ENCODE measurements at regions not wholly inside any gene's neighbourhood (a gene's known extent, or its start where the extent isn't known, plus 50 kb on each side); places are given as distances from the start of the nearest gene placed in this dataset.

DNA sequence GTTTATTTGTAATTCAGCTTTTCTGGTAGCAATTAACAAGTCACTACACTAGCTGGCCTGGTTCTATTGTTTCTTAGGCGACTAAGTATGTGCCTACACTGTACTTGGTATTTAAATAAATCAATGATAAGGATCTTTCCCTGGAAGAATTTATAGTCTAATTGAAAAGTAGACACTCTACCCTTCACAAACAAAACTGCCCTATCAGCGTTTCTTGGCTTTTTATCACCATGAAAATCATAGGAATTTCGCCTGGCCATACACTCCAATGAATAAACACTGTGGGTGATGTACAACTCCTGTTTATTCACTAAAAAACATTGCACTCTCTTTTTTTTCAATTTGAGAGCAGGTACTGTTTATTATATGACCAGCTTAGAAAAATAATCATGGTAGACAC, 702.9 kb upstream of the ADGRL2 start (continued):
- no peak for TF ChIP-seq TGIF2 (CRISPR knock-in tag; IDR thresholded peaks at IDR 0.05)

DNA sequence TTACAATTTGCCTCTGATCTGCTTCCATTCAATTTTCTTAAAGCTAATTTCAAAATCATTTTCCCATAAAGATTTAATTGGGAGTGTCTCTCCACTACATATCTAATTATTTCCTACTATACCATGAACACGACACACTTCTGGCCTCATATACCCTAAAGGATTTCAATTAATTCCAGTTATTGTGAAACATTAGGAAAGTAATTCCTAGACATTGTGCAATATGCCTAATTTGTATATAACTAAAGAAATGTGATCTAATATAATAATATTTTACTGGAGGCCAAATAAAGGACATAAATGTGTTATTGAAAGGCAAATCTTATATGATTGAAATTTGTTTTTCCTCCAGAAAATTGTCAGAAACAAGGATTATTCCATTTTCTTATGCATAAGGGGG, 727.2 kb upstream of the ADGRL2 start:
- 0% methylated on average over 1 of the region's 1 CpG for WGBS (ENCODE audit: low lambda C conversion rate)
- BruUV-seq (replicated peaks), result no TSS peak
- H3K4me1 ChIP-seq (ENCODE audit: insufficient read depth, low read length), result no peaks in the 10 kb centered on the region
- H3K36me3 ChIP-seq (replicated peaks in 1 of 2; ENCODE audit: control insufficient read depth in 1 of 2, insufficient read depth in 2 of 2, low read length in 2 of 2), result no peaks in the 10 kb centered on the region
- H3K27ac ChIP-seq (ENCODE audit: extremely low read length, insufficient read depth, low read length), result no peak overlapping the region
- peaks cover 29% of the 10 kb centered on the region for H3K9me3 ChIP-seq (ENCODE audit: low read length)
- in situ Hi-C loops (cut with HindIII; ENCODE audit: extremely low pct_ligation_motif_present, low pct_unique_long_range_greater_than_20kb), result no loop called here
- no peak overlapping the region for H2AFZ ChIP-seq (ENCODE audit: low read length)
- POLR2A ChIA-PET, result no interaction called here
- ATAC-seq (no peak), DNase-seq (ENCODE audit: low spot score) (no peak), FAIRE-seq (no peak)
- H3K4me2 ChIP-seq (ENCODE audit: low read depth, low read length), result no peak overlapping the region
- H4K20me1 ChIP-seq (ENCODE audit: insufficient read depth, low read length), result no peaks in the 10 kb centered on the region
- no peak overlapping the region for H3K9ac ChIP-seq (ENCODE audit: insufficient read depth, low read depth, low read length)
- peak; percentile 59; the same call in 1 of the 2 replicates for TF ChIP-seq CEBPB (IDR thresholded peaks at IDR 0.05; ENCODE audit: borderline replicate concordance, low read depth, low read length)
- no peak for TF ChIP-seq ZNF703 (CRISPR knock-in tag; IDR thresholded peaks at IDR 0.05; ENCODE audit: borderline replicate concordance)
- no peak overlapping the region for H3K4me3 ChIP-seq (replicated peaks in 1 of 3; ENCODE audit: insufficient read depth in 1 of 3, low read depth in 2 of 3, low read length in 3 of 3)
- no peaks in the 10 kb centered on the region for H3K27me3 ChIP-seq (ENCODE audit: control insufficient read depth in 1 of 2, insufficient read depth in 2 of 2, low read length in 2 of 2)
- CTCF ChIA-PET (ENCODE audit: low intra/inter-chr PET ratio, low total read pairs), result no interaction called here
- no peaks in the 10 kb centered on the region for H3K79me2 ChIP-seq (ENCODE audit: insufficient read depth, low read length)
- intact Hi-C loops (cut with micrococcal nuclease; ENCODE audit: unreplicated experiment), result no loop called here

DNA sequence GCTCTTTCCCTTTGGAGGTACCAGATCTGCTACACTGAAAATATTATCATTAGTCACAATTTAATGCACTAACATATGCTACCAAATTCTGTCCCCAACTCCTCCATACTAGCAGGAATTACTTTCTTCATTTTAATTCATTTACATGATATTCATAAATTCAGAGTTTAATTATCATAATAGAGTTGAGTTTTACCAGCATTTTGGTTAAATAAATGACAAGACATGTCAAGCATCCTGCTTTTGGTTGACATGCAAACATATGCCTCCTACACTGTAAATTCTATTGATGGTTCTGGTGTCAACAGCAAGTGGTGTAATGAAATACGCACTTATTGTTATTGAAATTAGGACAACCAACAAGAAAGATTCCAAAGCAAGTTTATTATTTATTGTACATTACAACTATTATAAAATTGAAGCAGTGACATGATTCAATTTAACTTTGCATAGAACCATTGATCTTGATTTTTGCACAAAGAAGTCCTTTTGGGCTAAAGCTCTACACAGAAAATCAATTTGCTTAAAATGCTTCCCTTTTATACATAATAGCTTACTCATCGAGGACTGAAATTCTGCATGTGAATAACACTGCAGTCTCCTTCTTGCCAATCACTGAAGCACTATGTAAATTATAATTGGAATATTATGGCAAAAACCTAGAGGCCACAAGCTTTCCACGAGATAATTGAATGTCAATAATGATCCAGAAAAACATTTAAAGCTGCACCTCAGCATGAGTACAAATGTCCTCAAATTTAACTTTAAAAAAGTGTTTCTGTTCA, 728.6 kb upstream of the ADGRL2 start:
- no peaks in the 10 kb centered on the region for H3K79me2 ChIP-seq (ENCODE audit: insufficient read depth, low read length)
- H3K27me3 ChIP-seq (ENCODE audit: control insufficient read depth in 1 of 2, insufficient read depth in 2 of 2, low read length in 2 of 2), result no peaks in the 10 kb centered on the region
- H3K4me3 ChIP-seq (replicated peaks in 1 of 3; ENCODE audit: insufficient read depth in 1 of 3, low read depth in 2 of 3, low read length in 3 of 3), result no peak overlapping the region
- 3% methylated on average over 3 of the region's 3 CpGs for WGBS (ENCODE audit: low lambda C conversion rate)
- H3K4me2 ChIP-seq (ENCODE audit: low read depth, low read length), result no peak overlapping the region
- H3K4me1 ChIP-seq (ENCODE audit: insufficient read depth, low read length), result no peaks in the 10 kb centered on the region
- TF ChIP-seq YY1 (IDR thresholded peaks at IDR 0.05; ENCODE audit: insufficient read depth, insufficient replicate concordance, low read depth, low read length), result no peak
- no peak for TF ChIP-seq TBX2 (CRISPR knock-in tag; IDR thresholded peaks at IDR 0.05; ENCODE audit: borderline replicate concordance)
- TF ChIP-seq NFE2L1 (CRISPR knock-in tag; IDR thresholded peaks at IDR 0.05; ENCODE audit: borderline replicate concordance), result no peak
- TF ChIP-seq RAD21 (CRISPR knock-in tag; IDR thresholded peaks at IDR 0.05), result no peak
- no peak for TF ChIP-seq ZNF720 (CRISPR knock-in tag; IDR thresholded peaks at IDR 0.05)
- peaks cover 39% of the 10 kb centered on the region for H3K9me3 ChIP-seq (ENCODE audit: low read length)
- no peak for ATAC-seq
- H3K36me3 ChIP-seq (replicated peaks in 1 of 2; ENCODE audit: control insufficient read depth in 1 of 2, insufficient read depth in 2 of 2, low read length in 2 of 2), result no peaks in the 10 kb centered on the region
- H3K9ac ChIP-seq (ENCODE audit: insufficient read depth, low read depth, low read length), result no peak overlapping the region
- intact Hi-C loops (cut with micrococcal nuclease; ENCODE audit: unreplicated experiment), result no loop called here
- no peaks in the 10 kb centered on the region for H4K20me1 ChIP-seq (ENCODE audit: insufficient read depth, low read length)
- no peak overlapping the region for H3K27ac ChIP-seq (ENCODE audit: extremely low read length, insufficient read depth, low read length)
- no TSS peak for BruUV-seq (replicated peaks)
- ChIA-PET CTCF (ENCODE audit: low intra/inter-chr PET ratio, low total read pairs) (no interaction called here), POLR2A (no interaction called here)
- no peak overlapping the region for H2AFZ ChIP-seq (ENCODE audit: low read length)
- FAIRE-seq, result no peak
- in situ Hi-C loops (cut with HindIII; ENCODE audit: extremely low pct_ligation_motif_present, low pct_unique_long_range_greater_than_20kb), result no loop called here
- no peak for DNase-seq (ENCODE audit: low spot score)

Data from HepG2 (cell line).